HepG2 (cell line): ENCODE measurements at regions not wholly inside any gene's neighbourhood (a gene's known extent, or its start where the extent isn't known, plus 50 kb on each side); places are given as distances from the start of the nearest gene placed in this dataset.

ENCODE experiments used
- ATAC-seq: fragments of 200-7000 bp; cut with Tn5 transposase; 3 replicates; pipeline ENCODE4 v1.9.1; 2020; ENCODE audit warnings: mild to moderate bottlenecking, moderate library complexity
- BruUV-seq: library from RNA; stranded (reverse); fragments of 400-500 nt; replicated peaks from 2 replicates; lab custom pipeline; 2021; lab: Mats Ljungman, UMichigan
- CTCF ChIA-PET: fragments of 300-600 bp; formaldehyde crosslinking; extraction: SDS; loops from one replicate; lab custom pipeline; 2021; ENCODE audit warnings: low total read pairs, inconsistent platforms, low intra/inter-chr PET ratio; lab: Yijun Ruan, JAX
- POLR2A ChIA-PET: fragments of 350-600 bp; sonication (Branson Sonifier 250); formaldehyde crosslinking; loops from one replicate; lab custom pipeline; 2020; ENCODE audit warnings: antibody characterized with exemption, inconsistent platforms; lab: Yijun Ruan, JAX
- DNase-seq: peaks from one replicate; pipeline ENCODE4 v3.0.0-alpha.2; 2015; ENCODE audit warnings: low spot score
- FAIRE-seq: peaks from 3 replicates; lab custom pipeline; 2011; peaks lifted over from hg19 to GRCh38; lab: Jason Lieb, UNC
- H2AFZ ChIP-seq: one replicate; pipeline ENCODE4 v1.6.1; 2011; ENCODE audit warnings: low read length, inconsistent platforms
- H3K27ac ChIP-seq: fragments of 300-600 bp; 3 replicates; pipeline ENCODE4 v1.8.0; 2011; ENCODE audit warnings: mixed run types, mild to moderate bottlenecking, mixed read lengths, low read length, inconsistent platforms; ENCODE audit not compliant: insufficient read depth; ENCODE audit errors: extremely low read length
- H3K27me3 ChIP-seq, 2 experiments: fragments of 200-600 bp in 1 of 2; 2 replicates in 1 of 2; 3 replicates in 1 of 2; pipeline versions ENCODE4 v1.6.0 to v1.8.0; 2011; ENCODE audit warnings: low read length in 2 of 2, mild to moderate bottlenecking in 2 of 2, moderate library complexity in 2 of 2, inconsistent platforms in 1 of 2; ENCODE audit not compliant: insufficient read depth in 2 of 2, control insufficient read depth in 1 of 2
- H3K36me3 ChIP-seq, 2 experiments: fragments of 200-600 bp in 1 of 2; replicated peaks in 1 of 2; 2 replicates in 1 of 2; 3 replicates in 1 of 2; pipeline versions ENCODE4 v1.5.1 to v1.8.0; 2011; ENCODE audit warnings: low read length in 2 of 2, inconsistent platforms in 1 of 2; ENCODE audit not compliant: insufficient read depth in 2 of 2, control insufficient read depth in 1 of 2
- H3K4me1 ChIP-seq: 2 replicates; pipeline ENCODE4 v1.5.1; 2012; ENCODE audit warnings: low read length, inconsistent platforms; ENCODE audit not compliant: insufficient read depth
- H3K4me2 ChIP-seq: 2 replicates; pipeline ENCODE4 v1.6.0; 2011; ENCODE audit warnings: low read depth, low read length, inconsistent platforms
- H3K4me3 ChIP-seq, 3 experiments: fragments of 200-600 bp in 1 of 3; sonication (generic), shearing (Covaris generic) in 1 of 3; replicated peaks in 1 of 3; 2 replicates each; pipeline ENCODE4 v1.5.1; 2011 to 2016; ENCODE audit warnings: low read length in 3 of 3, inconsistent platforms in 2 of 3, low read depth in 2 of 3, mild to moderate bottlenecking in 2 of 3, control low read depth in 1 of 3, mixed read lengths in 1 of 3; ENCODE audit not compliant: insufficient read depth in 1 of 3
- H3K79me2 ChIP-seq: one replicate; pipeline ENCODE4 v1.6.1; 2011; ENCODE audit warnings: low read length, inconsistent platforms; ENCODE audit not compliant: insufficient read depth
- H3K9ac ChIP-seq: 2 replicates; pipeline ENCODE4 v1.6.0; 2011; ENCODE audit warnings: mild to moderate bottlenecking, low read depth, low read length, inconsistent platforms; ENCODE audit not compliant: insufficient read depth
- H3K9me3 ChIP-seq: 2 replicates; pipeline ENCODE4 v1.5.1; 2012; ENCODE audit warnings: mild to moderate bottlenecking, low read length
- H4K20me1 ChIP-seq: 2 replicates; pipeline ENCODE4 v1.6.0; 2011; ENCODE audit warnings: inconsistent platforms, mild to moderate bottlenecking, low read length, moderate library complexity; ENCODE audit not compliant: insufficient read depth
- ARNT ChIP-seq: fragments of 450-650 bp; IDR thresholded peaks from 2 replicates; pipeline ENCODE4 v1.6.1; 2017
- ETV5 ChIP-seq: IDR thresholded peaks from 2 replicates; pipeline ENCODE4 v1.6.1; 2018; ENCODE audit warnings: missing biosample characterization, missing genetic modification reagents, inconsistent platforms, borderline replicate concordance
- PCBP1 ChIP-seq: fragments of 200-400 bp; formaldehyde crosslinking; IDR thresholded peaks from 2 replicates; pipeline ENCODE4 v1.6.1; 2017; ENCODE audit warnings: mild to moderate bottlenecking, low read depth, low read length, borderline replicate concordance
- PRMT3 ChIP-seq: sonication (generic); formaldehyde crosslinking; IDR thresholded peaks from 2 replicates; pipeline ENCODE4 v1.8.1; 2022; ENCODE audit warnings: low read depth, mild to moderate bottlenecking, moderate library complexity, missing genetic modification reagents, borderline replicate concordance
- THAP8 ChIP-seq: sonication (generic); formaldehyde crosslinking; IDR thresholded peaks from 2 replicates; pipeline ENCODE4 v1.5.1; 2020; ENCODE audit warnings: missing genetic modification reagents, mild to moderate bottlenecking, borderline replicate concordance
- ZBTB25 ChIP-seq: IDR thresholded peaks from 2 replicates; pipeline ENCODE4 v1.6.1; 2018; ENCODE audit warnings: missing genetic modification reagents
- ZNF33A ChIP-seq: sonication (generic); formaldehyde crosslinking; IDR thresholded peaks from 2 replicates; pipeline ENCODE4 v1.5.1; 2020; ENCODE audit warnings: missing genetic modification reagents, mild to moderate bottlenecking, moderate library complexity, borderline replicate concordance
- ZNF350 ChIP-seq: sonication (generic); formaldehyde crosslinking; IDR thresholded peaks from 2 replicates; pipeline ENCODE4 v1.4.0; 2020; ENCODE audit warnings: mild to moderate bottlenecking, low read depth, missing genetic modification reagents, borderline replicate concordance
- ZNF496 ChIP-seq: sonication (generic); formaldehyde crosslinking; IDR thresholded peaks from 2 replicates; pipeline ENCODE4 v1.8.1; 2023; ENCODE audit warnings: mild to moderate bottlenecking, moderate library complexity, missing genetic modification reagents; ENCODE audit not compliant: insufficient replicate concordance
- ZNF512 ChIP-seq: sonication (generic); formaldehyde crosslinking; IDR thresholded peaks from 2 replicates; pipeline ENCODE4 v1.4.0; 2020; ENCODE audit warnings: mild to moderate bottlenecking, missing genetic modification reagents
- ZNF543 ChIP-seq: sonication (generic); formaldehyde crosslinking; IDR thresholded peaks from 2 replicates; pipeline ENCODE4 v1.4.0; 2020; ENCODE audit warnings: mild to moderate bottlenecking, missing genetic modification reagents
- ZNF549 ChIP-seq: sonication (generic); formaldehyde crosslinking; IDR thresholded peaks from 2 replicates; pipeline ENCODE4 v1.5.0; 2020; ENCODE audit warnings: missing genetic modification reagents
- ZNF564 ChIP-seq: sonication (generic); formaldehyde crosslinking; IDR thresholded peaks from 2 replicates; pipeline ENCODE4 v1.8.1; 2023; ENCODE audit warnings: mild to moderate bottlenecking, missing genetic modification reagents
- WGBS: methylation state at CpG from one replicate; pipeline ENCODE4 v1.1.6; 2017; ENCODE audit warnings: low lambda C conversion rate; 5-methylcytosine and 5-hydroxymethylcytosine counted together
- in situ Hi-C: cut with HindIII; loops from 2 replicates; pipeline ENCODE4 v1.10.0; 2017; ENCODE audit warnings: low pct_unique_long_range_greater_than_20kb; ENCODE audit not compliant: extremely low pct_ligation_motif_present
- intact Hi-C: fragments of 100-400 bp; cut with micrococcal nuclease; formaldehyde crosslinking; loops from one replicate; pipeline ENCODE4 v1.10.0; 2022; ENCODE audit not compliant: unreplicated experiment

GRCh38 chr1:10892138-10893065 lies 96.0 kb upstream of the CASZ1 start:
- no peaks in the 10 kb centered on the region for H3K9me3 ChIP-seq
- in situ Hi-C loops (no loop called here), intact Hi-C loops (no loop called here)
- H3K4me2 ChIP-seq: no peak overlapping the region
- ATAC-seq (no peak), FAIRE-seq (no peak), DNase-seq (no peak)
- H4K20me1 ChIP-seq: no peaks in the 10 kb centered on the region
- peaks cover 10% of the 10 kb centered on the region; the same call in 1 of the 2 replicates for H3K4me1 ChIP-seq
- no peaks in the 10 kb centered on the region for H3K36me3 ChIP-seq
- peaks cover 0 to 17% of the 10 kb centered on the region in 2 experiments; a peak in 1 of 5 replicates for H3K27me3 ChIP-seq
- H3K79me2 ChIP-seq: no peaks in the 10 kb centered on the region
- H3K9ac ChIP-seq: no peak overlapping the region
- WGBS: 67% methylated on average over 5 of the region's 5 CpGs
- ChIA-PET CTCF (no interaction called here), POLR2A (no interaction called here)
- H3K4me3 ChIP-seq: no peak overlapping the region
- BruUV-seq: no TSS peak
- H3K27ac ChIP-seq: no peak overlapping the region
- H2AFZ ChIP-seq: no peak overlapping the region
- TF ChIP-seq ZNF496 (CRISPR knock-in tag) (no peak), ZNF512 (CRISPR knock-in tag) (0 out of 2 replicates have a peak, but pooled peaks have one; percentile 15)

- Histone ChIP-seq H3K4me2 (peak overlapping the region; percentile 18; the same call in 1 of the 2 replicates), H4K20me1 (no peaks in the 10 kb centered on the region), H3K36me3 (no peaks in the 10 kb centered on the region), H3K4me3 (no peak overlapping the region), H3K9me3 (no peaks in the 10 kb centered on the region), H3K4me1 (peaks cover 42% of the 10 kb centered on the region), H3K79me2 (no peaks in the 10 kb centered on the region), H3K27ac (no peak overlapping the region), H3K27me3 (peaks cover 0 to 19% of the 10 kb centered on the region in 2 experiments; a peak in 3 of 5 replicates), H3K9ac (no peak overlapping the region), H2AFZ (no peak overlapping the region)
- FAIRE-seq (no peak), ATAC-seq (no peak), DNase-seq (no peak)
- ChIA-PET POLR2A (interaction anchor here (0.6 kb wide), 1 partner anchor 419 kb away, joined by 4 read pairs; no protein-coding TSS in a partner anchor), CTCF (no interaction called here)
- BruUV-seq: no TSS peak
- intact Hi-C loops (no loop called here), in situ Hi-C loops (no loop called here)
- 27% methylated on average over 7 of the region's 7 CpGs for WGBS
- TF ChIP-seq ZNF564 (CRISPR knock-in tag) (no peak), ZNF33A (CRISPR knock-in tag) (no peak), ZBTB25 (CRISPR knock-in tag) (no peak), ARNT (no peak), THAP8 (no peak), ZNF549 (CRISPR knock-in tag) (no peak), ZNF350 (CRISPR knock-in tag) (no peak), PRMT3 (no peak), ETV5 (no peak), ZNF543 (no peak), PCBP1 (no peak)
These were observed 99.2 kb upstream of the CASZ1 start for GRCh38 chr1:10895621-10896020.
